Activated gamma-delta T cell treated with Interleukin-2 at 50 U/mL for 16 hours (primary cell): ENCODE measurements at regions not wholly inside any gene's neighbourhood (a gene's known extent, or its start where the extent isn't known, plus 50 kb on each side); places are given as distances from the start of the nearest gene placed in this dataset.
"Not testable (repeated sequence)": the region's sequence is repeated elsewhere in the genome, so short reads cannot be mapped to it uniquely, and the experiment has no call there.

Source experiments
- DNase-seq: peaks from one replicate; pipeline ENCODE4 v3.0.0-alpha.2; 2020

GRCh38 chr22:48485149-48486133, 1342.2 kb downstream of the BRD1 start:
- DNase-seq, result no peak

- DNase-seq, result no peak
Measured at GRCh38 chr22:48483764-48484528, 1343.7 kb downstream of the BRD1 start.

- no peak for DNase-seq
Measured at GRCh38 chr22:48482771-48483170, 1344.9 kb downstream of the BRD1 start.

- DNase-seq, result not testable (repeated sequence)
Measured at GRCh38 chr22:48482198-48482597, 1345.5 kb downstream of the BRD1 start.

GRCh38 chr22:48481748-48482147, 1345.9 kb downstream of the BRD1 start:
- DNase-seq, result no peak

- no peak for DNase-seq
Measured at GRCh38 chr22:48478529-48479265, 1349.0 kb downstream of the BRD1 start.

- DNase-seq, result no peak
Measured at GRCh38 chr22:48478124-48478523, 1349.5 kb downstream of the BRD1 start.

- DNase-seq, result no peak
Measured at GRCh38 chr22:48477031-48477721, 1350.5 kb downstream of the BRD1 start.

GRCh38 chr22:48476577-48476976, 1351.1 kb downstream of the BRD1 start:
- no peak for DNase-seq

- DNase-seq, result no peak
Measured at GRCh38 chr22:48475661-48476345, 1351.9 kb downstream of the BRD1 start.

GRCh38 chr22:48474881-48475280, 1352.8 kb downstream of the BRD1 start:
- no peak for DNase-seq

GRCh38 chr22:48473202-48473601, 1354.5 kb downstream of the BRD1 start:
- DNase-seq, result no peak

GRCh38 chr22:48464246-48464645, 1363.4 kb downstream of the BRD1 start:
- no peak for DNase-seq

- no peak for DNase-seq
Measured at GRCh38 chr22:48459859-48460823, 1367.5 kb downstream of the BRD1 start.

GRCh38 chr22:48459259-48459658, 1368.4 kb downstream of the BRD1 start:
- no peak for DNase-seq

- DNase-seq, result no peak
Measured at GRCh38 chr22:48456449-48456848, 1371.2 kb downstream of the BRD1 start.

GRCh38 chr22:48453751-48454485, 1373.8 kb downstream of the BRD1 start:
- DNase-seq, result no peak

GRCh38 chr22:48453171-48453570, 1374.5 kb downstream of the BRD1 start:
- DNase-seq, result no peak

- no peak for DNase-seq
Measured at GRCh38 chr22:48452766-48453165, 1374.9 kb downstream of the BRD1 start.

- DNase-seq, result no peak
Measured at GRCh38 chr22:48451891-48452290, 1375.8 kb downstream of the BRD1 start.
